ENCODE measurements at regions not wholly inside any gene's neighbourhood (a gene's known extent, or its start where the extent isn't known, plus 50 kb on each side); places are given as distances from the start of the nearest gene placed in this dataset.

- DNase-seq (ENCODE audit: low read depth in 4 of 4, low spot score in 3 of 4): no peak
These were observed 324.4 kb downstream of the PRELID2 start for GRCh38 chr5:145510769-145511168.

DNA sequence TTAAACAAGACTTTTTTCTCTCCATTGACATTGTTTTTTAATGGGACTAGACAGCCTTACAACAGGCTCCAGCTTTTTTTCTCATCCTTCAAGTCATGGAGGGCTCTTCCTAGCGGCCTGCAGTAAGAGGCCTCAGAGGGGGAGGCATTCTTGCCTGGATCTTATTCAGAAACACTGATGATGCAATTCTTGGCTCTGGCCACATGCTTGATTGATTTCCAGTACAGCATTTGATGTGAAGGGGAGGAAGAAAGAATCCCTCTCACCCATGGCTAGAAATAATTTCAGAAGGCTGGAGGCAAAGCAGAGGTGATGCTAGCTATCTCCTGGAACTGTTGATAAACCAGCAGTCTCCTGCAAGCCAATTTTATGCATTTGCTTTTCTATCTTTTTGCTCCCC lies 324.8 kb downstream of the PRELID2 start:
- DNase-seq (ENCODE audit: low read depth in 4 of 4, low spot score in 3 of 4): peak in 1 of 4 donors; percentile 12

DNA sequence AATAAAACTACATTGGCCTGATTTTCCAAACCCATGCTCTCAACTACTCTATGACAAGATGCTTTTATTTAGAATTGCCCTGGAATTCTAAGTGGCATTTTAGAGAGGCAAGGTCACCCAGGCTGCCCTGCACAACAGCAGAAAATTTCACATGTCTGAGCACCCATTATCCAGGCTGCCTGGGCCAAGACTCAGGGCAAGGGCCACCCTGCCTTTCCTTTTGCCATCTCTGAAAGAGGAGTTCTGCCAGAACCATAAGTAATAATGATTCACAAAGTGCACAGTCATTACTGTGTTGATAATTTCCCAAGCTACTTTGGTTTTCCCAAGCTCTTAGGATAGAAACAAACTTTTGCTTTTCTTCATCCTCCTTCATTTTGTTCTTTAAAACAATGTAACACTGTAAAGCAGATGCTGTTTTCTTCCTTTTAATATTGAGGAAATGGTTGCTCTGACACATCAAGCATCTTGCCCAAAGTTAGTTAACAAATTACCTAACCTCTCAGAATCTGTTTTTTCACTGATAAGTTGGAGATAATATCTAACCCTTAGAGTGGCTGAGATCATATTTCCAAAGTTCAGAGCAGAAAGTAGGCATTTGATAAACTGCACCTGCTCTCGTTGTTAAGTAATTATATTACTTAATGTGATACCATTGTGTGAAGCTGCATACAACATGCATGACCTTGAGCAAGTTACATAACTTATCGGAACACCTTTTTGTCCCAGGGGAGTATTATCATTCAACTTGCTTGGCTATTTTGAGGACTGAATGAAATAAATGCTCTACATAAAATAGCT lies 325.6 kb downstream of the PRELID2 start:
- DNase-seq (ENCODE audit: low read depth in 4 of 4, low spot score in 3 of 4): no peak

DNA sequence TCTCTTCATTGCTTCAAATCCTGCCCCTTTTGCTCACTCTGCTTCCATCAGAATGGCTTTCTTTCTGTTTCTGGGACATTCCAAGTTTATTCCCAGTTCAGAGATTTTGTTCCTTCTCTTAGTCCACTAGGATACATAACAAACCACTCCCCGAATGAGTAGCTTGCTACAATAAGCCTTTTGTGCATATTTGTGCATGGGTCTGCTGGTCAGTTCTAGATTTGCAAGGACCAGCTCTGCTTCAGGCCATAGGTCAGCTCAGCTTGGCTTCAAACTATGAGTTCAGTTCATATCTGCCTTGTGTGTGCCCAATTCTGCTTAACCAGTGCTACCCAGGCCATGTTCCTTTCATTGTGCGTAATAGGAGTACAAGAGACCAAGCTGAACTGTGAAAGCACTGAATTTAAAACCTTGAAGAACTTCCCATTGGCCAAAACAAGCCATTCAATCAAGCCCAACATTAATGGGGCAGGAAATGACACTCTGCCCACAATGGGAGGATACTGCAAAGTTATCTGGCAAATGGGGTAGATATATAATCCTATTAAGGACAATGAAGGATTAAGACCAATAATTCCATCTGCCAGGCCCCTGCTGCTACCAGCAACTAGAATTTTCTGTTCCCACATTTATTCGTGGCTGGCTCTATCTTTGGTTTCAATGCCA lies 328.8 kb downstream of the PRELID2 start:
- DNase-seq (ENCODE audit: low read depth in 4 of 4, low spot score in 3 of 4): no peak

- no peak for DNase-seq (ENCODE audit: low read depth in 4 of 4, low spot score in 3 of 4)
These were observed 332.2 kb downstream of the PRELID2 start for GRCh38 chr5:145502906-145503305.

- peak in 3 of 4 donors; percentile 33 to 38 (median 36) for DNase-seq (ENCODE audit: low read depth in 4 of 4, low spot score in 3 of 4)
These were observed 334.4 kb downstream of the PRELID2 start for GRCh38 chr5:145500710-145501109.

- no peak for DNase-seq (ENCODE audit: low read depth in 4 of 4, low spot score in 3 of 4)
These were observed 335.7 kb downstream of the PRELID2 start for GRCh38 chr5:145499483-145499882.

DNA sequence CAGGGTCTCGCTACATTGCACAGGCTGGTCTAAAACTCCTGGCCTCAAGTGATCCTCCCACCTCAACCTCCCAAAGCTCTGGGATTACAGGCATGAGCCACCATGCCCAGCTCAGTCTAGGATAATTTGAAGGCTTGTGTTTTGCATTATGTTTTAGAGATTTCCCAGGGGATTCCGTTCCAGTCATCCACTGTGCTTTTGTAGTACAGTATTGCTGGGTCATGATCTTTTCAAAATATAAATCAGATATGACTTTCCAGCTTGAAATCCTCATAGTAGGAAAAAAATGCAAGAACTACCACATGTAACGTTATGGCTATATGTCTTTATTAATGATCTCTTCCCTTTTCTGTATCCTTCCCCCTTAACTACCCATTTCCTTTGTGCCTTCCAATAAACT lies 338.1 kb downstream of the PRELID2 start:
- no peak for DNase-seq (ENCODE audit: low read depth in 4 of 4, low spot score in 3 of 4)

GRCh38 chr5:145495741-145496140 lies 339.4 kb downstream of the PRELID2 start:
- DNase-seq (ENCODE audit: low read depth in 4 of 4, low spot score in 3 of 4): no peak

DNA sequence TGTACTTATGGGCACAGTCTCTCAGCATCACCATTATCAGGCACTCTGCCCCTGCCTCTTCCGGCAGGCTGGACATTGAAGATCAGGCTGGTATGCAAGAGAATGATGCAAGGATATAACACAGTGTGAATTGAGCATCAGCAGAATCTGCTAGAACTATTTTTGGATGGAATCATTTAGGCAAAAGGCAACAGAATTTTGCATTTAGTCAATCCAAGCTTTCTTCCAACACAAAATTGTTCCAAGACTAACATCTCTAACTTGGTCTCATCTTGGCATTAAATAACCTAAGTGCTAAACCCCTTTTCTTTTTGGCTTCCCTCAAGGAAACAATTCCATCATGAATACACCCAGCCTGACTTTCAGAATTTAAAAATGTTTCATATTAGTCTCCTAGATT lies 339.9 kb downstream of the PRELID2 start:
- DNase-seq (ENCODE audit: low read depth in 4 of 4, low spot score in 3 of 4): no peak

DNA sequence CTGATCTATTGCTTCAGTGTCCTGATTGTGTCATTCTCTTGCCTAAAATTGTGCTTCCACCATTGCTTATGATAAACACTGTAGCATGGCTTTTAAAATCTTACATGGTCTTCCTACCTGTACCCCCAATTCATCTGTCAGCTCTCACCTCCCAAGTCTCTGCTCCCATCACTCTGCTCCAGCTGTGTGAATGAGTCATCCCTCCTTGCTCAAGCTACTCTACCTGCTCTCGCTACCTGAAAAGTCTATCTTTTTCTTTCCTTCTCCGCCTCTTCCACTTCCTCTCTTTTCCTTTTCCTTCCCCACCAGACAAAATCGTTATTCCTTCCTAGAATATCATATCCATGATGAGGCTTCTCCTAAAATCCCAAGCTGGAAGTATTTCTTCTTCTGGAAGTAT lies 341.7 kb downstream of the PRELID2 start:
- no peak for DNase-seq (ENCODE audit: low read depth in 4 of 4, low spot score in 3 of 4)

DNA sequence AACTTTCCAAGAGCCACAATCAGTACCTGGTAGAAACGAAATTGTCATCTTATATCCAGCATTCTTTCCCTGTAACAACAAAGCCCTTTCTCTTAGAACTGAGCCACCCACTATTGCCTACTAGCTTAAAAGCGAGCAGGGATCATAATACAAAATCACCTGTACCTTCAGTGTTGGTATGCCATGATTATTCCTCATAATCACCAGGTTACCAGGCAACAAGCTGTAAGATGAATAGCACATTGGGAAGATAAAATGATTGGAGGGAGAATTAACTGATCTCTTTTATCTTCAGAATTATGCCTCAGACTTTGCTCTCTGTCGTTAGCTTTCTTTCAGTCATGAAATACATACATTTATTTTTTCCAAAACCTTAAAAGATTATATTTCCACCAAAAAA lies 345.6 kb downstream of the PRELID2 start:
- DNase-seq (ENCODE audit: low read depth in 4 of 4, low spot score in 3 of 4): no peak

DNA sequence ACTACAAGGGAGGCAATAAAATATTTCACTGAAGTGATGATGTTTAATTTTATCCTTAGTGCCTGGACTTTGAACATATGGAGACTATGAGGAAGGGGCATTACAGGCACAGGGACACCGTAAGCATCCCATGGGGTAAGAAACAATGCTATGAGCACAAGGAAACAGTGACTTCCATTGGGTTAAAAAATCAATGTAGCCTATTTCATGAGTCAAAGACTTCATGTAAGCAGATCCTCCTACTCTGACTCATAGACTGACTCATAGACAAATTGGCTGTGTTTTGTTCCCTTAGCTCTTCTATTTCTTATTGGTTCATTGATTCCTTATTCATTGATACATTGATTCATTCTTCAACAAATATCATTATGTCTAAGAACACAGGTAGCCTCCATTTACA lies 351.0 kb downstream of the PRELID2 start:
- no peak for DNase-seq (ENCODE audit: low read depth in 4 of 4, low spot score in 3 of 4)

GRCh38 chr5:145483212-145483611 lies 351.9 kb downstream of the PRELID2 start:
- no peak for DNase-seq (ENCODE audit: low read depth in 4 of 4, low spot score in 3 of 4)

- no peak for DNase-seq (ENCODE audit: low read depth in 4 of 4, low spot score in 3 of 4)
These were observed 355.3 kb downstream of the PRELID2 start for GRCh38 chr5:145479857-145480256.

- no peak for DNase-seq (ENCODE audit: low read depth in 4 of 4, low spot score in 3 of 4)
These were observed 355.9 kb downstream of the PRELID2 start for GRCh38 chr5:145479271-145479670.

DNA sequence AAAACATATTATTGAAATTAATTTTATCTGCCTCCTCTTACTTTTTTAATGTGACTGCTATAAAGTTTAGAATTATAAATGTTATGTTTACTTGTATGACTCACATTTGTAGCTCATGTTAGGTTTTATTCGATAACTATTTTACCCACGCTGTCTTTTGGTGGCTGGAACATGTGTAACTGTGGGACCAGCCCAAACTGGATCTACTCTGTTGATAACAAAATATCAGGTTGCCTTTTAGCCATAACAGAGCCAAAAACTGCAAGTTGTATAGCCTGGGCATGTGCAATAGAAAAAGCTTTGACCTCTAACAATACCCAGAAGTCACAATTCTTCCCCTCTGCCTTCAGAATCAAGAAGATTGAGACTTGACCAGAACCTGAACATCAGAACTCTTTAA lies 356.5 kb downstream of the PRELID2 start:
- DNase-seq (ENCODE audit: low read depth in 4 of 4, low spot score in 3 of 4): no peak

DNA sequence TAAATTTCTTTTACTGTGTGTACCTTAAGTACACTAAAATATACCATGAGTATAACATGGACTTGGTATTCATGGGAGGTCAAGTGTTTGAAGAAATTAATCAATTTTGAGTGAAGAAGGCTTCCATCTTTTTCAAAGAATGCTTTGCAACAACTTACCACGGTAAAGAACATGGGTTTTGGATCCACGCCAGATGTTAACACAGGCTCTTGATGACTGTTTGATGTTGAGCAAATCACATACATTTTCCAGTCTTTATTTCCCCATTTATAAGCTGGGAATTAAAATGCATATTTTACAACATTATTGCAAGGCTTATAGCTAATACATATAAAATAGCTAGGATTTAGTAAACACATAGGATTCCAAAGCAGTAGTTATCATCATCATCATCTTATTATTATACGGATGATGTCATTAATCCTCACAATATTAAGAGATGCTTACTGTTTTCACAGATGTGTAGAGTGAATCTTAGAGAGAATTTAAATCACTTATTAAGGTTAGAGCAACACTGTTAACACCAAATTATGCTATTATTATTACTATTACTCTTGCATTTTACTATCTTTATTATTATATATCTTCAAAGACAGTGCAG lies 362.0 kb downstream of the PRELID2 start:
- no peak for DNase-seq (ENCODE audit: low read depth in 4 of 4, low spot score in 3 of 4)

DNA sequence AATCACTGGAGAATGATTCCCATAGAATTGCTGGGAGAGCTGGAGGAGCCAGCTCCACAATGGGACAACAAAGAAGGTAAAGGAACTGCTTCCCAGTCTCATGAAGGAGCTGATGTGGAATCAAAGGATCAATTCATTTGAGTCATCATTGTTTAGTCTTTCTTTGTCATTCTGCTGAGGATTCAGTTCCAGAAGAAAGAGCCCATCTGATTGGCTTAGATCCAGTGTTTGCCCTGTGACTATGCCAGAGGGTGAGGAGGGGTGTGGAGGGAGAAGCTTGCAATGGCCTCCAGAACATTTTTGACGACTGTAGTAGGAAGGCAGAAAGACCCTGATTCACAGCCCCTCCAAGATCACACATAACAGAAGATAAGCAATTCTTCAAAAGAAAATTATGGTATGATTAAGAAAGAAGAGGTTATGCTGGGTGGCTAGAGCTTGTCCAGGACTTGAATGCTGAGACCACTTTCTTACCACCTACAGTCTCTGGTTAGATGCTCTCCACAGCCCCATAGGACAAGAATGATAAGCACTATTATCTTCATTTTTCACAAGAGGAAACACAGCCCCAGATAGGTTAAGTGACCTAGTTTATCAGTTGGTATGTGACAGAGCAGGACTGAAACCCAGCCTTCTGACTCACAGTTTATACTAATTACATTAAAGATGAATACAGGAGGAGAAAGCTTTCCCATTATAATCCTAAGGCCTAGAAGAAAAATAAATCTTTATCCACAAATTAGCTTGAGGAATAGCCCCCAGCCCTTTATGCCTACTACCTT lies 363.1 kb downstream of the PRELID2 start:
- no peak for DNase-seq (ENCODE audit: low read depth in 4 of 4, low spot score in 3 of 4)

DNA sequence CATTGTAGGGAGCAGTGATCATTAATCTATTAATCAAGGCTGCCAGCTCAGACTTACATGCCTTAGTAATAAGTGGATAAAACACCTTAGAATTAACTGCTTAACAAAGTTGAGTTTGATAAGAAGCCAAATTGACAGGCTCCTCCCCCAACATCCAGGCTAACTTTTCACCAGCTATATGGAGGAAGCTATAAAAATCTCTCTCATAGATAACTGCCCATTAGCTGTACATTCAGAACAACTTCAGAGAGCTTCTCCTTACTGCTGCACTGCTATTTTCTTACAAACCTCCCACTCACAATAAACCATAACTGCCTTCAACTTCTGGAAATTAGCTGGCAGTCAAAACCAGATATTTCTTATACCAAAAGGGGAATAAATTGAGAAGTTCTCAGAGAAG lies 364.1 kb downstream of the PRELID2 start:
- no peak for DNase-seq (ENCODE audit: low read depth in 4 of 4, low spot score in 3 of 4)

- DNase-seq (ENCODE audit: low read depth in 4 of 4, low spot score in 3 of 4): no peak
These were observed 364.7 kb downstream of the PRELID2 start for GRCh38 chr5:145470396-145470979.
